ENCODE measurements at regions not wholly inside any gene's neighbourhood (a gene's known extent, or its start where the extent isn't known, plus 50 kb on each side); places are given as distances from the start of the nearest gene placed in this dataset.

DNA sequence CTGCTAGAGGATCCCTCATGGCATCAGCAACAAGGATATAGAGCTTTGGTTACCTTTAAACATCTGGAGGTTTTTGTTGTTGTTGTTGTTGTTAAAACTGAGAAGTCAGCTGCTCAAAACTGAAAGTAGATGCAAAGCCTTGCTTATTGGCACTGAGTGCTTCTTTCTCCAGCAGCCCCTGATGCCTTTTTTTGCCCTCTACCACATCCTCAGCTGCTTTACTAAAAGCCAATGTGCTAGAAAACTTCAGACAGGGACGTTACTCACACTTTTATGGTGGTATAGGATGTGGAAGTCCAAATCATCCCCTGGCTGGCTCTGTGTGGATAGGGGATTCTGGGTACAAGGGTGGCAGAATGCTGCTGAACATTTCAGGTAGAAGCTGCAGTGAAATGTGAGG lies 78.3 kb upstream of the CHST9 start:
- H3K36me3 ChIP-seq (replicated peaks in 1 of 2; ENCODE audit: control insufficient read depth in 2 of 2, insufficient read depth in 2 of 2, low read length in 2 of 2), result no peaks in the 10 kb centered on the region
- H2BK15ac ChIP-seq (ENCODE audit: low read length), result no peak overlapping the region
- no peak overlapping the region for H4K8ac ChIP-seq (ENCODE audit: low read depth, low read length)
- H3K9me3 ChIP-seq (replicated peaks in 1 of 2; ENCODE audit: control insufficient read depth in 2 of 2, insufficient read depth in 1 of 2, low read depth in 1 of 2, low read length in 2 of 2), result peaks cover 0 to 6% of the 10 kb centered on the region in 2 donors
- no peak overlapping the region for H2BK12ac ChIP-seq (ENCODE audit: low read length)
- H3K14ac ChIP-seq (ENCODE audit: low read length), result no peak overlapping the region
- no peak overlapping the region for H3K27ac ChIP-seq (replicated peaks; ENCODE audit: low read length)
- no peaks in the 10 kb centered on the region for H3K79me1 ChIP-seq (ENCODE audit: low read depth, low read length)
- H3K9ac ChIP-seq (ENCODE audit: low read depth, low read length, poor library complexity), result no peak overlapping the region
- H2AK5ac ChIP-seq (ENCODE audit: low read depth, low read length), result no peak overlapping the region
- no peak for DNase-seq (ENCODE audit: low spot score)
- H2BK5ac ChIP-seq (ENCODE audit: low read length), result no peak overlapping the region
- H3K4me1 ChIP-seq (ENCODE audit: control insufficient read depth in 2 of 2, insufficient read depth in 1 of 2, low read depth in 1 of 2, low read length in 2 of 2), result no peaks in the 10 kb centered on the region
- WGBS, 2 donors (ENCODE audit: extremely low coverage in 2 of 2, insufficient read length in 2 of 2, insufficient replicate concordance in 1 of 2), result no CpG with 5 or more reads among the region's 1 CpG
- H3K4me3 ChIP-seq (ENCODE audit: low read length in 2 of 2), result no peak overlapping the region
- no peak overlapping the region for H3K18ac ChIP-seq (ENCODE audit: low read length)
- no peak overlapping the region for H3K4ac ChIP-seq (ENCODE audit: low read length)
- no peak overlapping the region for H4K91ac ChIP-seq (ENCODE audit: low read depth, low read length, poor library complexity)
- no peak overlapping the region for H2AFZ ChIP-seq (ENCODE audit: low read length)
- H3K27me3 ChIP-seq (ENCODE audit: control insufficient read depth in 3 of 3, insufficient read depth in 3 of 3, low read depth in 1 of 3, low read length in 3 of 3), result no peaks in the 10 kb centered on the region
- no peak overlapping the region for H3K4me2 ChIP-seq (ENCODE audit: insufficient read depth, low read length, poor library complexity, severe bottlenecking)
- H3K23ac ChIP-seq (ENCODE audit: low read depth, low read length, poor library complexity), result no peak overlapping the region
- no peak overlapping the region for H2BK120ac ChIP-seq (ENCODE audit: low read depth, low read length)

DNA sequence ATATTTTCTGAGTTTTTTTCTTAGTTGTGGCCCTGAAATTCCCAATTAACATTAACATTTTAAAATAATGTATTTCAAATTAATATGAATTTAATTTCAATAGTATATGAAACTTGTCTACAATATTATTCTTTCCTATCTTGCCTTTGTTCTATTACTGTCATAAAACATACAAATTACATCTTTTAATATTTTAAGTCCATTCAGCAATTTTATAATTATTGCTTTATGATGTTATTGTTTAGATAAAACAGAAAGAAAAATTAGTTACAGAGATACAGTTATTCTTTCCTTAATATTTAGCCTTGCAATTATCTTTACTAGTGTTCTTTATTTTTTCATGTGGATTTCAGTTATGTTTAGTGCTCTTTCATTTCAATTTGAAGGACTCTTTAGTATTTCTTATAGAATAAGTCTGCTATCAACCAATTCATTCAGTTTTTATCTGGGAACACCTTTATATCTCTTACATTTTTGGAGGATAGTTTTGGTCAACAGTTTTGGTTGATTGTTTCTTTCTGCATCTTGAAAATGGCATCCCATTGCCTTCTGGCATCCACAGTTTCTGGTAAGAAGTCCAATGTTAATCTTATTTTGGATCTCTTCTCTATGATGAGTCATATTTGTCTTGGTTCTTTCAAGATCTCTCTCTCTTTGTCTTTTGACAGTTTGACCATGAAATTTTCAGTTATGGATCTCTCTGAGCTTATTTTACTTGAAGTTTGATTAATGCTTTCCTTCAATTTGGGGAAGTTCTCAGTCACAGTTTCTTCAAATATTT lies 76.9 kb upstream of the CHST9 start:
- no peaks in the 10 kb centered on the region for H3K79me1 ChIP-seq (ENCODE audit: low read depth, low read length)
- DNase-seq (ENCODE audit: low spot score), result no peak
- no peak overlapping the region for H3K18ac ChIP-seq (ENCODE audit: low read length)
- H4K8ac ChIP-seq (ENCODE audit: low read depth, low read length), result no peak overlapping the region
- H2AFZ ChIP-seq (ENCODE audit: low read length), result no peak overlapping the region
- no peak overlapping the region for H3K14ac ChIP-seq (ENCODE audit: low read length)
- H3K4me3 ChIP-seq (ENCODE audit: low read length in 2 of 2), result no peak overlapping the region
- no peak overlapping the region for H2BK120ac ChIP-seq (ENCODE audit: low read depth, low read length)
- H2BK12ac ChIP-seq (ENCODE audit: low read length), result no peak overlapping the region
- H2AK5ac ChIP-seq (ENCODE audit: low read depth, low read length), result no peak overlapping the region
- H3K9ac ChIP-seq (ENCODE audit: low read depth, low read length, poor library complexity), result no peak overlapping the region
- H3K27me3 ChIP-seq (ENCODE audit: control insufficient read depth in 3 of 3, insufficient read depth in 3 of 3, low read depth in 1 of 3, low read length in 3 of 3), result no peaks in the 10 kb centered on the region
- H3K23ac ChIP-seq (ENCODE audit: low read depth, low read length, poor library complexity), result no peak overlapping the region
- no peaks in the 10 kb centered on the region for H3K4me1 ChIP-seq (ENCODE audit: control insufficient read depth in 2 of 2, insufficient read depth in 1 of 2, low read depth in 1 of 2, low read length in 2 of 2)
- H3K27ac ChIP-seq (replicated peaks; ENCODE audit: low read length), result no peak overlapping the region
- no peak overlapping the region for H4K91ac ChIP-seq (ENCODE audit: low read depth, low read length, poor library complexity)
- no peaks in the 10 kb centered on the region for H3K36me3 ChIP-seq (replicated peaks in 1 of 2; ENCODE audit: control insufficient read depth in 2 of 2, insufficient read depth in 2 of 2, low read length in 2 of 2)
- H3K4ac ChIP-seq (ENCODE audit: low read length), result no peak overlapping the region
- no peak overlapping the region for H3K4me2 ChIP-seq (ENCODE audit: insufficient read depth, low read length, poor library complexity, severe bottlenecking)
- no peak overlapping the region for H2BK5ac ChIP-seq (ENCODE audit: low read length)
- peaks cover 0 to 6% of the 10 kb centered on the region in 2 donors for H3K9me3 ChIP-seq (replicated peaks in 1 of 2; ENCODE audit: control insufficient read depth in 2 of 2, insufficient read depth in 1 of 2, low read depth in 1 of 2, low read length in 2 of 2)
- H2BK15ac ChIP-seq (ENCODE audit: low read length), result no peak overlapping the region

DNA sequence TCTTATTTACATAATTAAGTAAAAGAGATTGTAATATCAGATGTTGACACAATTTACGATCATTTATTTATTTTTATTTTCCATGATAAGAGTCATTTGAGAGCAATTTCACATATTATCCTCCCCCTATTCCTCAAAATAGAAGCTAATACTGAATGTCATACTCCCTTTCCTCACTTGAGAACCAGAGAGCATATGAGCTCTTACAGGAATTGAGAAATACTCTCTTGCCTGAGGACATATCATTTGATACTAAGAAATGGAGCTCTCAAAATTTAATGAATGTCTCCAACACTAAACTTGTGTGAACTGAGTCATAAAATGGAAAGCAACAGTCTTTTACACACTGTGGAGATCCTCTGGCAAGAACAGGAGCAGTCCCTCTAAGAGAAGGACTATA lies 68.5 kb upstream of the CHST9 start:
- WGBS, 2 donors (ENCODE audit: extremely low coverage in 2 of 2, insufficient read length in 2 of 2, insufficient replicate concordance in 1 of 2), result no CpG with 5 or more reads among the region's 1 CpG
- Histone ChIP-seq H2BK5ac (ENCODE audit: low read length) (no peak overlapping the region), H3K4me1 (ENCODE audit: control insufficient read depth in 2 of 2, insufficient read depth in 1 of 2, low read depth in 1 of 2, low read length in 2 of 2) (no peaks in the 10 kb centered on the region), H3K4me3 (ENCODE audit: low read length in 2 of 2) (no peak overlapping the region), H3K4ac (ENCODE audit: low read length) (no peak overlapping the region), H4K91ac (ENCODE audit: low read depth, low read length, poor library complexity) (no peak overlapping the region), H3K14ac (ENCODE audit: low read length) (no peak overlapping the region), H3K4me2 (ENCODE audit: insufficient read depth, low read length, poor library complexity, severe bottlenecking) (no peak overlapping the region), H3K23ac (ENCODE audit: low read depth, low read length, poor library complexity) (no peak overlapping the region), H3K27ac (replicated peaks; ENCODE audit: low read length) (no peak overlapping the region), H3K79me1 (ENCODE audit: low read depth, low read length) (no peaks in the 10 kb centered on the region), H3K27me3 (ENCODE audit: control insufficient read depth in 3 of 3, insufficient read depth in 3 of 3, low read depth in 1 of 3, low read length in 3 of 3) (no peaks in the 10 kb centered on the region), H3K36me3 (replicated peaks in 1 of 2; ENCODE audit: control insufficient read depth in 2 of 2, insufficient read depth in 2 of 2, low read length in 2 of 2) (no peaks in the 10 kb centered on the region), H3K18ac (ENCODE audit: low read length) (no peak overlapping the region), H2BK120ac (ENCODE audit: low read depth, low read length) (no peak overlapping the region), H3K9me3 (replicated peaks in 1 of 2; ENCODE audit: control insufficient read depth in 2 of 2, insufficient read depth in 1 of 2, low read depth in 1 of 2, low read length in 2 of 2) (no peaks in the 10 kb centered on the region), H2AK5ac (ENCODE audit: low read depth, low read length) (no peak overlapping the region), H3K9ac (ENCODE audit: low read depth, low read length, poor library complexity) (no peak overlapping the region), H4K8ac (ENCODE audit: low read depth, low read length) (no peak overlapping the region), H2BK15ac (ENCODE audit: low read length) (no peak overlapping the region), H2AFZ (ENCODE audit: low read length) (no peak overlapping the region), H2BK12ac (ENCODE audit: low read length) (no peak overlapping the region)
- no peak for DNase-seq (ENCODE audit: low spot score)

DNA sequence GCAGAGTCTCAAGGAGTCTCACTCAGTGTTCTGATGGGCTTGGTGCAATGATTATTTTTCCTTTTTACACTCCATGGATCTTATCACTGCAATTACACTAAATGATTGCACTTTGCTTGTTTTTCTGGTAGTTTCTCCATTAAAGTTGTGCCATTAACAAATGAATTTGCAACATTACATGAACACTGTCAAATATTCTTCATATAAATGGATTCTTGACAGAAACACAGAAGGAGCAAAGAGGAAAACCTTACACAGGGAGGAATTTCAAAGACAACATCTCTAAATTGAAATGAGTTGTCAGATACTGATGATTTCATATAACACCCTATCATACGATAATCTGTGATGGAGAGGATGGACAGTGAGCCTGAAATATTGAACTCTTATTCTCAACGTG lies 65.4 kb upstream of the CHST9 start:
- WGBS, 2 donors (ENCODE audit: extremely low coverage in 2 of 2, insufficient read length in 2 of 2, insufficient replicate concordance in 1 of 2), result no CpG with 5 or more reads among the region's 2 CpGs

More for the DNA sequence above, 65.4 kb upstream of the CHST9 start:
- H2BK5ac ChIP-seq (ENCODE audit: low read length), result no peak overlapping the region
- no peak overlapping the region for H4K91ac ChIP-seq (ENCODE audit: low read depth, low read length, poor library complexity)
- H3K4me2 ChIP-seq (ENCODE audit: insufficient read depth, low read length, poor library complexity, severe bottlenecking), result no peak overlapping the region
- H3K14ac ChIP-seq (ENCODE audit: low read length), result no peak overlapping the region
- H3K4me1 ChIP-seq (ENCODE audit: control insufficient read depth in 2 of 2, insufficient read depth in 1 of 2, low read depth in 1 of 2, low read length in 2 of 2), result no peaks in the 10 kb centered on the region
- no peak overlapping the region for H2BK12ac ChIP-seq (ENCODE audit: low read length)
- H3K4me3 ChIP-seq (ENCODE audit: low read length in 2 of 2), result no peak overlapping the region
- H2BK120ac ChIP-seq (ENCODE audit: low read depth, low read length), result no peak overlapping the region
- no peak overlapping the region for H3K9ac ChIP-seq (ENCODE audit: low read depth, low read length, poor library complexity)
- H3K36me3 ChIP-seq (replicated peaks in 1 of 2; ENCODE audit: control insufficient read depth in 2 of 2, insufficient read depth in 2 of 2, low read length in 2 of 2), result no peaks in the 10 kb centered on the region
- H3K23ac ChIP-seq (ENCODE audit: low read depth, low read length, poor library complexity), result no peak overlapping the region
- H2AK5ac ChIP-seq (ENCODE audit: low read depth, low read length), result no peak overlapping the region
- H3K27me3 ChIP-seq (ENCODE audit: control insufficient read depth in 3 of 3, insufficient read depth in 3 of 3, low read depth in 1 of 3, low read length in 3 of 3), result peaks cover 0 to 3% (median 0%) of the 10 kb centered on the region in 3 experiments
- no peak overlapping the region for H2AFZ ChIP-seq (ENCODE audit: low read length)
- H4K8ac ChIP-seq (ENCODE audit: low read depth, low read length), result no peak overlapping the region
- no peak overlapping the region for H3K27ac ChIP-seq (replicated peaks; ENCODE audit: low read length)
- no peak overlapping the region for H3K18ac ChIP-seq (ENCODE audit: low read length)
- H3K79me1 ChIP-seq (ENCODE audit: low read depth, low read length), result no peaks in the 10 kb centered on the region
- no peak overlapping the region for H3K4ac ChIP-seq (ENCODE audit: low read length)
- DNase-seq (ENCODE audit: low spot score), result no peak
- H3K9me3 ChIP-seq (replicated peaks in 1 of 2; ENCODE audit: control insufficient read depth in 2 of 2, insufficient read depth in 1 of 2, low read depth in 1 of 2, low read length in 2 of 2), result no peaks in the 10 kb centered on the region
- H2BK15ac ChIP-seq (ENCODE audit: low read length), result no peak overlapping the region

Measured in neuronal stem cell (in vitro differentiated cells).